Fibroblast of lung (primary cell): ENCODE measurements at regions not wholly inside any gene's neighbourhood (a gene's known extent, or its start where the extent isn't known, plus 50 kb on each side); places are given as distances from the start of the nearest gene placed in this dataset.
A peak's percentile ranks its signal among the peaks of the same experiment; 100 is the strongest.

ENCODE experiments used
- DNase-seq, 2 donors: peaks; one replicate each; pipeline versions ENCODE4 v3.0.0 to v3.0.0-alpha.2; 2010; ENCODE audit warnings: low read depth in 2 of 2
- H2AFZ ChIP-seq: 2 replicates; pipeline ENCODE4 v1.5.1; 2012; ENCODE audit warnings: low read length, control low read depth, inconsistent platforms
- H3K27ac ChIP-seq: 2 replicates; pipeline ENCODE4 v1.5.1; 2011; ENCODE audit warnings: low read length, control low read depth; ENCODE audit not compliant: insufficient read depth
- H3K27me3 ChIP-seq: 2 replicates; pipeline ENCODE4 v1.5.1; 2011; ENCODE audit warnings: mild to moderate bottlenecking, low read length; ENCODE audit not compliant: control insufficient read depth, insufficient read depth
- H3K36me3 ChIP-seq: 2 replicates; pipeline ENCODE4 v1.5.1; 2011; ENCODE audit warnings: low read length; ENCODE audit not compliant: control insufficient read depth, insufficient read depth
- H3K4me1 ChIP-seq: 2 replicates; pipeline ENCODE4 v1.5.1; 2011; ENCODE audit warnings: low read length; ENCODE audit not compliant: control insufficient read depth, insufficient read depth; ENCODE audit errors: extremely low read depth
- H3K4me2 ChIP-seq: 2 replicates; pipeline ENCODE4 v1.5.1; 2011; ENCODE audit warnings: low read length, control low read depth; ENCODE audit not compliant: insufficient read depth; ENCODE audit errors: extremely low read depth
- H3K4me3 ChIP-seq, 4 experiments: fragments of 200-600 bp in 1 of 4; sonication (generic) in 1 of 4; replicated peaks in 1 of 4; 2 replicates each; pipeline ENCODE4 v1.5.1; 2011 to 2016; ENCODE audit warnings: low read length in 4 of 4, low read depth in 3 of 4, mild to moderate bottlenecking in 3 of 4, control low read depth in 2 of 4, inconsistent platforms in 1 of 4, mixed read lengths in 1 of 4; ENCODE audit not compliant: insufficient read depth in 1 of 4; ENCODE audit errors: control extremely low read depth in 1 of 4
- H3K79me2 ChIP-seq: 2 replicates; pipeline ENCODE4 v1.5.1; 2012; ENCODE audit warnings: mild to moderate bottlenecking, low read length, inconsistent platforms; ENCODE audit not compliant: control insufficient read depth, insufficient read depth
- H3K9ac ChIP-seq: 2 replicates; pipeline ENCODE4 v1.5.1; 2011; ENCODE audit warnings: mild to moderate bottlenecking, low read length, control low read depth; ENCODE audit not compliant: insufficient read depth
- H3K9me3 ChIP-seq: 2 replicates; pipeline ENCODE4 v1.5.1; 2012; ENCODE audit warnings: low read depth, low read length; ENCODE audit not compliant: control insufficient read depth, insufficient read depth
- H4K20me1 ChIP-seq: 2 replicates; pipeline ENCODE4 v1.5.1; 2011; ENCODE audit warnings: low read length; ENCODE audit not compliant: control insufficient read depth, insufficient read depth; ENCODE audit errors: extremely low read depth
- CTCF ChIP-seq, 2 donors: IDR thresholded peaks in 1 of 2; conservative IDR thresholded peaks in 1 of 2; 1 replicate in 1 of 2; 2 replicates in 1 of 2; pipeline ENCODE4 v1.5.1; 2011 to 2012; ENCODE audit warnings: low read length in 2 of 2, control low read depth in 1 of 2, inconsistent platforms in 1 of 2, low read depth in 1 of 2, mild to moderate bottlenecking in 1 of 2
- EZH2 ChIP-seq: IDR thresholded peaks from 2 replicates; pipeline ENCODE4 v1.5.1; 2012; ENCODE audit warnings: low read length, control low read depth, mild to moderate bottlenecking; ENCODE audit errors: missing control alignments

- H3K27ac ChIP-seq = no peak overlapping the region
- no peak for DNase-seq
- H3K9ac ChIP-seq = no peak overlapping the region
- no peaks in the 10 kb centered on the region for H3K79me2 ChIP-seq
- no peaks in the 10 kb centered on the region for H4K20me1 ChIP-seq
- TF ChIP-seq EZH2 (no peak), CTCF (conservative IDR thresholded peaks at IDR 0.05 in 1 of 2, IDR thresholded peaks at IDR 0.05 in 1 of 2; ENCODE audit: low read depth in 1 of 2, low read length in 2 of 2) (no peak)
- no peak overlapping the region for H3K4me2 ChIP-seq
- H2AFZ ChIP-seq = no peak overlapping the region
- no peak overlapping the region for H3K4me3 ChIP-seq
- no peaks in the 10 kb centered on the region for H3K9me3 ChIP-seq
- no peaks in the 10 kb centered on the region for H3K27me3 ChIP-seq
- peaks cover 15% of the 10 kb centered on the region for H3K4me1 ChIP-seq
- no peaks in the 10 kb centered on the region for H3K36me3 ChIP-seq
Observed at GRCh38 chr16:24667244-24667764, 62.1 kb upstream of the TNRC6A start.

- H3K4me2 ChIP-seq = peak overlapping the region; percentile 54
- DNase-seq = peak; percentile 60 to 87
- peak overlapping the region; percentile 74 for H3K27ac ChIP-seq
- peaks cover 15% of the 10 kb centered on the region for H3K4me1 ChIP-seq
- H3K9ac ChIP-seq = no peak overlapping the region
- H3K79me2 ChIP-seq = no peaks in the 10 kb centered on the region
- H3K9me3 ChIP-seq = no peaks in the 10 kb centered on the region
- H4K20me1 ChIP-seq = no peaks in the 10 kb centered on the region
- H2AFZ ChIP-seq = peak overlapping the region; percentile 19
- H3K4me3 ChIP-seq = no peak overlapping the region
- H3K36me3 ChIP-seq = no peaks in the 10 kb centered on the region
- H3K27me3 ChIP-seq = no peaks in the 10 kb centered on the region
- TF ChIP-seq CTCF (conservative IDR thresholded peaks at IDR 0.05 in 1 of 2, IDR thresholded peaks at IDR 0.05 in 1 of 2; ENCODE audit: low read depth in 1 of 2, low read length in 2 of 2) (no peak), EZH2 (no peak)
Observed at GRCh38 chr16:24668481-24669061, 60.9 kb upstream of the TNRC6A start.

- no peak overlapping the region for H3K4me3 ChIP-seq
- H3K4me2 ChIP-seq = peak overlapping the region; percentile 55
- no peaks in the 10 kb centered on the region for H4K20me1 ChIP-seq
- no peaks in the 10 kb centered on the region for H3K9me3 ChIP-seq
- H3K36me3 ChIP-seq = no peaks in the 10 kb centered on the region
- peak overlapping the region; percentile 84 for H3K27ac ChIP-seq
- peak overlapping the region; percentile 47 for H3K9ac ChIP-seq
- H3K4me1 ChIP-seq = peaks cover 15% of the 10 kb centered on the region
- DNase-seq = peak; percentile 89
- H3K27me3 ChIP-seq = no peaks in the 10 kb centered on the region
- TF ChIP-seq CTCF (conservative IDR thresholded peaks at IDR 0.05 in 1 of 2, IDR thresholded peaks at IDR 0.05 in 1 of 2; ENCODE audit: low read depth in 1 of 2, low read length in 2 of 2) = no peak
- no peak for TF ChIP-seq EZH2
- peak overlapping the region; percentile 6 for H2AFZ ChIP-seq
- H3K79me2 ChIP-seq = no peaks in the 10 kb centered on the region
Observed at GRCh38 chr16:24670623-24671454, 58.6 kb upstream of the TNRC6A start.
